ENCODE measurements at regions not wholly inside any gene's neighbourhood (a gene's known extent, or its start where the extent isn't known, plus 50 kb on each side); places are given as distances from the start of the nearest gene placed in this dataset.

- TF ChIP-seq POLR2A (IDR thresholded peaks at IDR 0.05; ENCODE audit: low read depth, low read length): no peak
- DNase-seq (ENCODE audit: insufficient read length, low spot score) (no peak), FAIRE-seq (no peak)
Measured at GRCh38 chr2:138176862-138177439, 212.7 kb downstream of the HNMT start.

- no peak for FAIRE-seq
- TF ChIP-seq POLR2A (IDR thresholded peaks at IDR 0.05; ENCODE audit: low read depth, low read length): no peak
Measured at GRCh38 chr2:138177693-138178092, 213.4 kb downstream of the HNMT start.

DNA sequence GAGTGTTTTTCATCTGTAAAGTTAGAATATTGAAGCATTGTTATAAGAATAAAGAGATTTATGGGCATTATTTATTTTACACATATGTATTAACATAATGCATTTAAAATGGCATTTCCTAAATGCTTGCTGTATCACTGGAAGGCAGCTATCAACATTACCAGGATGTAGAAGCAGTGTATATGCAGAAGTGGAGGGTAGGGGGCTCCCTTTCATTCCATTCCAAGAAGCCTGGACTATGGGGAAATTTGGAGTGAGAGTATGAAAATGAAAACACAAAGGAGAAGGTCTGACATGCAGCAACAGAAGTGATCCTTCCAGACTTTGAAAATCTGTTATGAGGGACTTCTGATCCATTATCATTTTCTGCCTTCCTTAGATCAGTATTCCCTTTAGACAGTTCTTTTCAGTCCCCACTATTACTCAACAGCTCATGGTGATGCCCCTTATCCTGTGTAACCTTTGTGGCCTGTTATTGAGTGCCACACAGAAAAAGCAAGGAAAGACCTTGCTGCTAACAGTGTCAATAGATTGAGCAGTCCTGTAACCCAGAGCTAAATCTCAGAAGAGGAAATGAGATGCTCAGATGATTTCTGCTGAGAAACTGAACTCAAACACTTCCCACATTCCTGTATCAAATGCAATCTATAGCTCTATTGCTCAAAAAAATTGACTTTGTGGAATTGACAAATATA is 216.6 kb downstream of the HNMT start:
- no peak for TF ChIP-seq POLR2A (IDR thresholded peaks at IDR 0.05; ENCODE audit: low read depth, low read length)
- DNase-seq (ENCODE audit: insufficient read length, low spot score): no peak
- FAIRE-seq: peak; percentile 6

More at GRCh38 chr2:138177693-138178092, 213.4 kb downstream of the HNMT start:
- no peak for DNase-seq (ENCODE audit: insufficient read length, low spot score)

GRCh38 chr2:138182250-138182936 is 218.1 kb downstream of the HNMT start:
- DNase-seq (ENCODE audit: insufficient read length, low spot score): no peak
- TF ChIP-seq POLR2A (IDR thresholded peaks at IDR 0.05; ENCODE audit: low read depth, low read length): no peak
- FAIRE-seq: no peak

- DNase-seq (ENCODE audit: insufficient read length, low spot score) (no peak), FAIRE-seq (no peak)
- no peak for TF ChIP-seq POLR2A (IDR thresholded peaks at IDR 0.05; ENCODE audit: low read depth, low read length)
Measured at GRCh38 chr2:138182937-138183312, 218.7 kb downstream of the HNMT start.

DNA sequence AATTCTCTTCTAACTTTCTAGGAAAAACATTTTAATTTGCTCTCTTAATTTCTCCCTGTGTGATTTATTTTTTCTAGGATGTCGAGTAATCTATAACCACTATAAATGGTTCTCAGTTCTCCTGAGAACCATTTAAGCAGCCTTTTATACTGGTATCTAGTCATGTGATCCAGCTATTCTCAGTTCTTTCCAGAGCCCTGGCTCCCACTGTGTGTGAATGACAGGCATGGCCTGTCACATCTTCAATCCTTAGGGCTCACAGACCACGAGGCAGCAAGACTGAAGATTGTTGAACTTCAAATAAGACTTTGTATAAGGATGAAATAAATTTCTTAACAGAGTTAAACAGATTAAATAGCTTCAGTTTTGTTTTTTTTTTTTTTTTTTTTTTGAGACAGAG is 219.4 kb downstream of the HNMT start:
- no peak for DNase-seq (ENCODE audit: insufficient read length, low spot score)
- FAIRE-seq: no peak
- TF ChIP-seq POLR2A (IDR thresholded peaks at IDR 0.05; ENCODE audit: low read depth, low read length): no peak

GRCh38 chr2:138184428-138184827 is 220.2 kb downstream of the HNMT start:
- no peak for TF ChIP-seq POLR2A (IDR thresholded peaks at IDR 0.05; ENCODE audit: low read depth, low read length)
- FAIRE-seq (no peak), DNase-seq (ENCODE audit: insufficient read length, low spot score) (no peak)

DNA sequence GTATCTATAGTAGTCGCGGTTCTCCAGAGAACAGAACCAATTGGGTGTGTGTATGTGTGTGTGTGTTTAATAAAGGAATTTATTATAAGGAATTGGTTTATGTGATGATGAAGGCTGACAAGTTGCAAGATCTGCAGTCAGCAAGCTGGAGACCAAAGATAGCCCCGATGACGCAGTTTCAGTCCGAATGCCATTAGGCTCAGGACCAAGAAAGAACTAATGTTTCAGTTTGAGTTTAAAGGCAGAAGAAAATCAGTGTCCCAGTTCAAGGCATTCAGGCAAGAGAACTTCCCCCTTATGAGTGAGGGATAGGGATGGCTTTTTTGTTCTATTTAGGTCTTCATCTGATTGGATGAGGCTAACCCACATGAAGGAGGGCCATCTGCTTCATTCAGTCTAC is 221.6 kb downstream of the HNMT start:
- TF ChIP-seq POLR2A (IDR thresholded peaks at IDR 0.05; ENCODE audit: low read depth, low read length): no peak
- no peak for DNase-seq (ENCODE audit: insufficient read length, low spot score)
- no peak for FAIRE-seq

DNA sequence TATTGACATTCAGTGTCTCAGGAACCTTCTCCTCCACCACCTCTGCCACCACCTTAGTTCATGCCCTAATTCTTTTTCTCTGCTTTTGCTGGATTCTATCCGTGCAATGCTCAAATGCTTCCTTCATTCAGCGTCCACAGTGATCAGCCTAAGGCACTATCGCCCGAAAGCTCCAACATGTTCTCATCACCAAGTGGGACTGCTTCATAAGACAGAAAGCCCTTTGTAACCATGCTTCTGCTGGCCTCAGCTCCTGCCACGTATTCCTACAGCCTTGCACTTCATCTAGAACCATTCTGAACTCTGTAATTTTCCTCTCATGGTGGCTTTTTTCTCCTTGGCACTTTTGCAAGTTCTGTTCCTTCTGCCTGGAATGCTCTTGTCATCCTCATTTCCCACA is 222.9 kb downstream of the HNMT start:
- DNase-seq (ENCODE audit: insufficient read length, low spot score) (no peak), FAIRE-seq (no peak)
- no peak for TF ChIP-seq POLR2A (IDR thresholded peaks at IDR 0.05; ENCODE audit: low read depth, low read length)

- TF ChIP-seq POLR2A (IDR thresholded peaks at IDR 0.05; ENCODE audit: low read depth, low read length): no peak
- FAIRE-seq (no peak), DNase-seq (ENCODE audit: insufficient read length, low spot score) (no peak)
Measured at GRCh38 chr2:138190999-138191398, 226.7 kb downstream of the HNMT start.

DNA sequence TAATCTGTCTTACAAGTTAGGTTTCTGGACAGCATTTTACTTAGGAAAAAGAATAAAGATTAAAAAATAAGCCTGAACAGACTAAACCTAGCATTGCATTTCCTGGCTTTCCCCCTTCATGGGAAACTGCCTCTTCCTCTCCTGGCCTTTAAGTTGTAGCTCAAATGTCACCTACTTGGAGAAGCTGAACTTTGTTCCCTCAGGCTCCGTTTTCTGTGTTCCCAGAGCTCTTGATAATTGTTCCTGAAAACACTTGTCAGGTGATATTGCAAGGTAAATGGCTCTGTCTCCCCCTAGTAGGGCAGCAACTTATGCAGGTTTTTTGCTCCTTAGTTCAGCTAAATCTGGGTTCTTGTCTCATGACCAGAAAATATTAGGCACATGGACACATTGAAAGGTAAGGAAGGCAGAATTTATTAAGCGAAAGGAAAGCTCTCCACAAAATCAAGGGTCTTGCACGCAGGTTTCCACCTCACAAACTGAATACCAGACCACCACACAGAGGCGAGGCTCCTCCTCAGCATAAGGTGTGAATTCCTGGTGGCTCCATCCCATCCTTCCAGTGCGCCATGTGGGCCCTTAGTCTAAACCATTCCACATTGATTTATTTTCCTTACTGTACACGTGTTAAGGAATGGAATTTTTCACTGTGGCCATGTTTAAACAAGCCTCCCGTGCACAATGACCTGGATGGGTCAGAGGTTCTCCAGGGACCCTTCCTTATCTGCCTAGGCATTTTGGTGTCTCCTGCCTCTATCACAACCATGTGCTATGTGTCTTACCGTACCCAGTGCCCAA is 229.3 kb downstream of the HNMT start:
- no peak for FAIRE-seq
- TF ChIP-seq POLR2A (IDR thresholded peaks at IDR 0.05; ENCODE audit: low read depth, low read length): no peak

DNA sequence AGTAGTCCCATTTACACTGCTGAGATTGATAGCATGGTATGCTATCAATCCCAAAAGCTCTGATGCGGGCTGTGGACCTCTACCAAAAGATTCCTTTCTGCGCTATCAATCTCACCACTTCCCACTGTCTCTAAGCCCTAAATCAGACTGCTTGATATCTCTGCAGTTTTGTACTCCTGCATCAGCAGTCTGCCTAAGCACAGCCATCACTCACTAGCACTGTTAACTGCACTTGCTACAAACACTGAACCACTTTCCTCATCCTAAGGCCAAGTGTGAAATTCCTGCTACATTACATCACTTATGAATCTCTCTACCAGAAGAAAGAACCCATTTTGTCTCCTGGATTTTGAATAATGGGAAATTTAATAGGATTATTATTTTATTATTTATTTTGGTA is 237.0 kb downstream of the HNMT start:
- no peak for TF ChIP-seq POLR2A (IDR thresholded peaks at IDR 0.05; ENCODE audit: low read depth, low read length)
- FAIRE-seq: no peak
- DNase-seq (ENCODE audit: insufficient read length, low spot score): no peak

More for the DNA sequence above, 229.3 kb downstream of the HNMT start:
- DNase-seq (ENCODE audit: insufficient read length, low spot score): no peak

DNA sequence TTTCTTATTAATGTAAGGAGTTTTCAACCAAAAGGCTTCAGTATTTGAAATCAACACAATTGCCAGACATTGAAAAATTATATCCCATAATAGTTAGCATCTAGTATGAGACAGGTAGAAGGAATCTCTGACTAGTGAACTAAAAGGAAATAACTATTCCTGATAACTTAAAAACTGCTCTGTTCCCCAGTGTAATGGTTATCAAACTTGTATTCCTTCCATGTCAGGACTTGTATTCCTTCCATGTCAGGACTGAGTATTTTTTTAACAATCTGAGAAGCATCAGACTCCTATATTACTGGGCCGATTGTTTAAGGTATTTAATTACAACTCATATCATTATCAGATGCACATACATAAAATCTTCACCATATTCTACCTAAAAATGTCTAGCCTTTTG is 238.5 kb downstream of the HNMT start:
- no peak for FAIRE-seq
- TF ChIP-seq POLR2A (IDR thresholded peaks at IDR 0.05; ENCODE audit: low read depth, low read length): no peak
- no peak for DNase-seq (ENCODE audit: insufficient read length, low spot score)

DNA sequence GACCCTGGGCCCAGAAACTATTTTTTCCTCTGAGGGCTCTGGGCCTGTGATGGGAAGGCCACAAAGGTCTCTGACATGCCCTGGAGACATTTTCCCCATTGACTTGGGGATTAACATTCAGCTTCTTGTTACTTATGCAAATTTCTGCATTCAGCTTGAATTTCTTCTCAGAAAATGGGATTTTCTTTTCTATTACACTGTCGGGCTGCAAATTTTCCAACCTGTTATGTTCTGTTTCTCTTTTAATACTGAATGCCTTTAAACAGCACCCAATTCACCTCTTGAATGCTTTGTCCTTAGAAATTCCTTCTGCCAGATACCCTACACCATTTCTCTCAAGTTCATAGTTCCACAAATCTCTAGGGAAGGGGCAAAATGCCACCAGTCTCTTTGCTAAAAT is 241.0 kb downstream of the HNMT start:
- TF ChIP-seq POLR2A (IDR thresholded peaks at IDR 0.05; ENCODE audit: low read depth, low read length): no peak
- FAIRE-seq (no peak), DNase-seq (ENCODE audit: insufficient read length, low spot score) (no peak)
